Liver (tissue), 8 donors: ENCODE measurements at regions not wholly inside any gene's neighbourhood (a gene's known extent, or its start where the extent isn't known, plus 50 kb on each side); places are given as distances from the start of the nearest gene placed in this dataset.

Experiments used
- DNase-seq: peaks from one replicate; pipeline ENCODE4 v3.0.0-alpha.2; 2017; ENCODE audit warnings: low spot score
- H3K27ac ChIP-seq, 2 donors: one replicate each; pipeline ENCODE4 v1.7.0; 2013; ENCODE audit warnings: inconsistent platforms in 2 of 2, low read length in 2 of 2, control low read depth in 1 of 2, low read depth in 1 of 2, mild to moderate bottlenecking in 1 of 2
- H3K27me3 ChIP-seq, 4 donors: one replicate each; pipeline versions ENCODE4 v1.6.1 to v1.7.0; 2013; ENCODE audit warnings: low read length in 3 of 4, inconsistent platforms in 1 of 4, mild to moderate bottlenecking in 1 of 4, moderate library complexity in 1 of 4; ENCODE audit not compliant: control insufficient read depth in 4 of 4, insufficient read depth in 4 of 4
- H3K36me3 ChIP-seq, 4 donors: one replicate each; pipeline versions ENCODE4 v1.6.1 to v1.7.0; 2013; ENCODE audit warnings: low read length in 3 of 4, mild to moderate bottlenecking in 3 of 4, low read depth in 1 of 4, moderate library complexity in 1 of 4; ENCODE audit not compliant: control insufficient read depth in 4 of 4, insufficient read depth in 3 of 4
- H3K4me1 ChIP-seq, 4 donors: one replicate each; pipeline versions ENCODE4 v1.6.1 to v1.7.0; 2013; ENCODE audit warnings: low read length in 3 of 4, mild to moderate bottlenecking in 3 of 4, moderate library complexity in 1 of 4; ENCODE audit not compliant: control insufficient read depth in 4 of 4, insufficient read depth in 4 of 4
- H3K4me3 ChIP-seq, 3 donors: one replicate each; pipeline versions ENCODE4 v1.6.1 to v1.7.0; 2013; ENCODE audit warnings: low read length in 3 of 3, control low read depth in 1 of 3, low read depth in 1 of 3, mild to moderate bottlenecking in 1 of 3
- H3K9ac ChIP-seq, 2 donors: one replicate each; pipeline ENCODE4 v1.7.0; 2013; ENCODE audit warnings: low read length in 2 of 2, mild to moderate bottlenecking in 2 of 2, moderate library complexity in 2 of 2, control low read depth in 1 of 2, low read depth in 1 of 2
- H3K9me3 ChIP-seq, 4 donors: one replicate each; pipeline versions ENCODE4 v1.6.1 to v1.7.0; 2013; ENCODE audit warnings: low read length in 3 of 4; ENCODE audit not compliant: control insufficient read depth in 4 of 4
- ATF3 ChIP-seq: IDR thresholded peaks from 2 replicates; pipeline ENCODE4 v1.6.1; 2016; ENCODE audit warnings: antibody characterized with exemption
- CTCF ChIP-seq: fragments of 150-350 bp; IDR thresholded peaks from 2 replicates; pipeline ENCODE4 v1.5.1; 2017; ENCODE audit warnings: improper control_type of control experiment, low read depth, low read length; ENCODE audit not compliant: missing input control
- EGR1 ChIP-seq, 2 donors: IDR thresholded peaks; 2 replicates each; pipeline ENCODE4 v1.6.1; 2016 to 2018; ENCODE audit warnings: antibody characterized with exemption in 2 of 2, low read depth in 2 of 2
- FOXA1 ChIP-seq: IDR thresholded peaks from 2 replicates; pipeline ENCODE4 v1.6.1; 2016; ENCODE audit warnings: antibody characterized with exemption
- FOXA2 ChIP-seq: IDR thresholded peaks from 2 replicates; pipeline ENCODE4 v1.6.1; 2016; ENCODE audit warnings: antibody characterized with exemption
- GABPA ChIP-seq, 2 donors: IDR thresholded peaks in 1 of 2; conservative IDR thresholded peaks in 1 of 2; 2 replicates each; pipeline ENCODE4 v1.6.1; 2016; ENCODE audit warnings: antibody characterized with exemption in 2 of 2, mild to moderate bottlenecking in 1 of 2, moderate library complexity in 1 of 2
- HNF4A ChIP-seq, 2 donors: conservative IDR thresholded peaks; 2 replicates each; pipeline ENCODE4 v1.6.1; 2016; ENCODE audit warnings: antibody characterized with exemption in 2 of 2, mild to moderate bottlenecking in 2 of 2
- HNF4G ChIP-seq: IDR thresholded peaks from 2 replicates; pipeline ENCODE4 v1.6.1; 2016; ENCODE audit warnings: antibody characterized with exemption
- JUND ChIP-seq, 2 donors: IDR thresholded peaks; 2 replicates each; pipeline ENCODE4 v1.6.1; 2016; ENCODE audit warnings: antibody characterized with exemption in 2 of 2
- RAD21 ChIP-seq, 2 donors: IDR thresholded peaks; 2 replicates each; pipeline ENCODE4 v1.6.1; 2016; ENCODE audit warnings: antibody characterized with exemption in 2 of 2, mild to moderate bottlenecking in 2 of 2
- REST ChIP-seq: IDR thresholded peaks from 2 replicates; pipeline ENCODE4 v1.6.1; 2016; ENCODE audit warnings: antibody characterized with exemption, mild to moderate bottlenecking
- RXRA ChIP-seq, 2 donors: IDR thresholded peaks; 2 replicates each; pipeline ENCODE4 v1.6.1; 2017 to 2018; ENCODE audit warnings: antibody characterized with exemption in 2 of 2, mild to moderate bottlenecking in 1 of 2
- SP1 ChIP-seq: IDR thresholded peaks from 2 replicates; pipeline ENCODE4 v1.6.1; 2018; ENCODE audit warnings: antibody characterized with exemption, mild to moderate bottlenecking
- TAF1 ChIP-seq: conservative IDR thresholded peaks from 2 replicates; pipeline ENCODE4 v1.6.1; 2016; ENCODE audit warnings: antibody characterized with exemption, mild to moderate bottlenecking
- YY1 ChIP-seq: IDR thresholded peaks from 2 replicates; pipeline ENCODE4 v1.6.1; 2016; ENCODE audit warnings: antibody characterized with exemption, mild to moderate bottlenecking
- ZBTB33 ChIP-seq: IDR thresholded peaks from 2 replicates; pipeline ENCODE4 v1.6.1; 2016; ENCODE audit warnings: antibody characterized with exemption
- WGBS: extraction: QIAGEN DNeasy Blood & Tissue Kit; methylation state at CpG from one replicate; pipeline ENCODE4 v1.1.7; 2013; 5-methylcytosine and 5-hydroxymethylcytosine counted together
- TF ChIP-seq, protein P1 (sequence below): IDR thresholded peaks from 2 replicates; pipeline ENCODE4 v1.6.1; 2016; ENCODE audit warnings: antibody characterized with exemption
- donor health status: healthy.
- donor health status: healthy.
- donor health status: healthy.
- donor health status: healthy.
- donor health status: healthy.

DNA sequence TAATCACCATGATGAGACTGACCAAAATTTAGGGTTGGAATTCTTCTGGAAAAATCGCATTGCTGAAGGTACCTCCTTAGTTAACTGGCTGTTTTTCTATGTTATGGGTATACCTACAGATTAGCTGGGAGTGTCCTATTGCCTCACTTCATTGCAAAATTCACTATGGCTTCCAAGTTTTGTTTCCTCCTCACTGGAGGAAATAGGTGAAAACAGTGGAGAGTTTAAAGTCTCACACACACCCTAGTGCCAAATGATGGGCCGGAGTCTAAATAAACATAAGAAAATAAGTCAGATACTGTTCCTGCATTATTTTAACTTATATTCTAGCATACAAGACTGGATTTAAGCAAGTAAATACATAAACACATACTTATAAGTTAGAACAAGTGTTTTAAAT is 98.2 kb downstream of the AHR start:
- Histone ChIP-seq H3K4me1 (peaks cover 0 to 6% (median 0%) of the 10 kb centered on the region in 4 donors), H3K9me3 (peaks cover 0 to 3% (median 0%) of the 10 kb centered on the region in 4 donors), H3K27me3 (no peaks in the 10 kb centered on the region), H3K27ac (no peak overlapping the region), H3K36me3 (no peaks in the 10 kb centered on the region), H3K9ac (no peak overlapping the region), H3K4me3 (no peak overlapping the region)
- TF ChIP-seq YY1 (peak; percentile 13), FOXA2 (no peak)
- WGBS, result 64% methylated on average over 2 of the region's 2 CpGs
- no peak for DNase-seq

DNA sequence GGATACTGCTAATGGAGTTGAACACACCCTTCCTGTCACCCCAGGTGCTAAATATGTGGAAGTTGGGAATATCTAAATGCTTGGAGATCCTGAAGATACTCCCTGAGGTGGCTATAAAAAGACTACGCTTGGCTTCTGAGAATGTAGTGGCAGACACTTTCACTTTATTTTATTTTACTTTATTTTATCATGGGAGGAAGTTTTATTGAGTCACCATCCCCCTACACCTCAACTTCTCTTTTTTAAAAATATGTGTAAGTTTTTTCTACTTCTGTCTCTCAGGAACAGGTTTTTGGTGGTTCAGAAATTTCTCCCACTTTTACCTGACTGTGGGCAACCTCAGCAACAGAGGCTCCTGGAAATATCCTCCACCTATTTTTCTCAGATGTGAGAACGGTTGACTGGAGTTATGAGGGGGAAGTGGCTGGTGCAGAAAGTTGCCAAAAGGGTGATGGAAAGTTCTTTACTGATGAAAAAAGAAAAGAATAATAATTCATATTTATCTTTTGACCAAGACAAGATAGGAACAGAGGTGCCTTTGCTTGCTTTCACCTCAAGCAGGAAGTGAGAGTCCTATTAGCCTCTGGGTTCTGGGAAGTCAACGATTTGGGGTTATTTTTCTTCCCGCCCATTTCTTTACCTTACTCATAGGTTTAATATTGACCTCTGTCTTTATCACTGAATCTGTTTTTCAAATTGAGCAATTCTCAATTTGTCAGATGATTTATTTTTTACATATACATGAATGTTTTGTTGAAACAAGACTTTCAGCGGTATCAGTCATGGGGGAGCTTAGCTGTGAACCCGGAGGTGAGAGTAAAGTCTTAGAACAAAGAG is 103.6 kb downstream of the AHR start:
- no peaks in the 10 kb centered on the region for H3K27me3 ChIP-seq
- TF ChIP-seq JUND (IDR thresholded peaks at IDR 0.05) (no peak), FOXA2 (no peak), CTCF (no peak), SP1 (no peak), ATF3 (no peak), GABPA (IDR thresholded peaks at IDR 0.05 in 1 of 2, conservative IDR thresholded peaks at IDR 0.05 in 1 of 2) (no peak), RXRA (IDR thresholded peaks at IDR 0.05) (no peak), RAD21 (IDR thresholded peaks at IDR 0.05) (no peak), ZBTB33 (no peak), YY1 (no peak), EGR1 (IDR thresholded peaks at IDR 0.05; ENCODE audit: low read depth in 2 of 2) (no peak), FOXA1 (no peak), TAF1 (no peak), REST (no peak), HNF4A (conservative IDR thresholded peaks at IDR 0.05) (no peak), HNF4G (no peak)
- TF ChIP-seq, protein P1, sequence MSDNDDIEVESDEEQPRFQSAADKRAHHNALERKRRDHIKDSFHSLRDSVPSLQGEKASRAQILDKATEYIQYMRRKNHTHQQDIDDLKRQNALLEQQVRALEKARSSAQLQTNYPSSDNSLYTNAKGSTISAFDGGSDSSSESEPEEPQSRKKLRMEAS, result no peak
- no peak for DNase-seq
- 83% methylated on average over 6 of the region's 6 CpGs for WGBS
- H3K27ac ChIP-seq, result no peak overlapping the region
- no peak overlapping the region for H3K9ac ChIP-seq
- H3K4me1 ChIP-seq, result peaks cover 3 to 27% (median 14%) of the 10 kb centered on the region in 4 donors
- H3K9me3 ChIP-seq, result no peaks in the 10 kb centered on the region
- H3K36me3 ChIP-seq, result no peaks in the 10 kb centered on the region
- H3K4me3 ChIP-seq, result no peak overlapping the region
